ENCODE measurements at regions not wholly inside any gene's neighbourhood (a gene's known extent, or its start where the extent isn't known, plus 50 kb on each side); places are given as distances from the start of the nearest gene placed in this dataset.

- TF ChIP-seq CTCF (IDR thresholded peaks at IDR 0.05) = no peak
- DNase-seq (ENCODE audit: low spot score) = peak; percentile 45
- H3K4me3 ChIP-seq = no peak overlapping the region
- no peak overlapping the region for H3K27ac ChIP-seq
Observed at GRCh38 chr18:79607361-79607952, 72.1 kb upstream of the CTDP1 start.

GRCh38 chr18:79608069-79608468 is 71.5 kb upstream of the CTDP1 start:
- Histone ChIP-seq H3K4me3 (no peak overlapping the region), H3K27ac (no peak overlapping the region)
- DNase-seq (ENCODE audit: low spot score) = peak; percentile 28
- no peak for TF ChIP-seq CTCF (IDR thresholded peaks at IDR 0.05)

GRCh38 chr18:79608535-79608934 is 71.1 kb upstream of the CTDP1 start:
- no peak for TF ChIP-seq CTCF (IDR thresholded peaks at IDR 0.05)
- Histone ChIP-seq H3K27ac (no peak overlapping the region), H3K4me3 (no peak overlapping the region)
- DNase-seq (ENCODE audit: low spot score) = peak; percentile 68

GRCh38 chr18:79608999-79609461 is 70.6 kb upstream of the CTDP1 start:
- TF ChIP-seq CTCF (IDR thresholded peaks at IDR 0.05) = no peak

GRCh38 chr18:79609841-79610281 is 69.7 kb upstream of the CTDP1 start:
- no peak for TF ChIP-seq CTCF (IDR thresholded peaks at IDR 0.05)
- DNase-seq (ENCODE audit: low spot score) = peak; percentile 31
- no peak overlapping the region for H3K27ac ChIP-seq
- no peak overlapping the region for H3K4me3 ChIP-seq

More at GRCh38 chr18:79608999-79609461, 70.6 kb upstream of the CTDP1 start:
- no peak overlapping the region for H3K4me3 ChIP-seq
- DNase-seq (ENCODE audit: low spot score) = peak; percentile 43
- no peak overlapping the region for H3K27ac ChIP-seq

- peak; percentile 73 for DNase-seq (ENCODE audit: low spot score)
- H3K27ac ChIP-seq = no peak overlapping the region
- no peak for TF ChIP-seq CTCF (IDR thresholded peaks at IDR 0.05)
- H3K4me3 ChIP-seq = no peak overlapping the region
Observed at GRCh38 chr18:79610461-79611039, 69.1 kb upstream of the CTDP1 start.
